ENCODE measurements at regions not wholly inside any gene's neighbourhood (a gene's known extent, or its start where the extent isn't known, plus 50 kb on each side); places are given as distances from the start of the nearest gene placed in this dataset.
A peak's percentile ranks its signal among the peaks of the same experiment; 100 is the strongest.

GRCh38 chr7:117972606-117973005 is 99.4 kb upstream of the CTTNBP2 start:
- no peak for DNase-seq (ENCODE audit: low spot score)

DNA sequence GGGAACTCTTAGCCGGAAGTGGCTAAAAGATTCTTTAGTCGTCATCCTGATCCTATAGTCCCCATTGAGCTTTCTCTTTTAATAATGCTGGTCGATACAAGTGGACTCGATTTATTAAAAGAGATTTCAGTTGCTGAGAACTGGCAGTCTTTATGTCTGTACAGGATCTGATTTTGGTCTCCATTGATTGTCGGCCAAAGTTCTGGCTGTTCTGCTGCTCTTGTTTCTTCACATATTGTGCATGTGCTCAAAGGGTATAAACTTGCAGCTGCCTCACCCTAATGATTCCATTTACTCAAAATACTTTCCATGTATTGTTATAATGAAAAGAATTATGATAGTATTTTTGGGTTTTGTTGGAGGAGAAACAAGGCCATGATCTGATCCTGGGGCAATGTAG is 100.7 kb upstream of the CTTNBP2 start:
- no peak for DNase-seq (ENCODE audit: low spot score)

DNA sequence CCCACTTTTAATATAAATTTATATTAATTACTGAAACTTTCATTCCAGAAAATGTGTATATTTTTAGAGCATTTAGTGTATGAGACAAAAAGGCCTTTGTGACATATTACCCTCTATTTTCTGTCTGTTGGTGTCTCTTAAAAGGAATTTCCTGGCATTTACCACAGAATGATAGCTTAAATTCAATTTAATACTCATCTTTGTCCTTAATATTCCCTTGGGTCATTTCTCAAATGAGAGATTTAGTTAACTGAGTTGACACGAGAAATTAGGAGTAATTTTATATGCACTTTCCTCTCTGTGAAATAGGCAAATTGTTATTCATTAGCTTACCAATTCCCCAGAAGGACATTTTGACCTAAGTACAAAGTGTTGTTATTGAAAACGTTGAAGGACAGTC is 101.7 kb upstream of the CTTNBP2 start:
- no peak for DNase-seq (ENCODE audit: low spot score)

GRCh38 chr7:117975476-117975875 is 102.2 kb upstream of the CTTNBP2 start:
- DNase-seq (ENCODE audit: low spot score): no peak

DNA sequence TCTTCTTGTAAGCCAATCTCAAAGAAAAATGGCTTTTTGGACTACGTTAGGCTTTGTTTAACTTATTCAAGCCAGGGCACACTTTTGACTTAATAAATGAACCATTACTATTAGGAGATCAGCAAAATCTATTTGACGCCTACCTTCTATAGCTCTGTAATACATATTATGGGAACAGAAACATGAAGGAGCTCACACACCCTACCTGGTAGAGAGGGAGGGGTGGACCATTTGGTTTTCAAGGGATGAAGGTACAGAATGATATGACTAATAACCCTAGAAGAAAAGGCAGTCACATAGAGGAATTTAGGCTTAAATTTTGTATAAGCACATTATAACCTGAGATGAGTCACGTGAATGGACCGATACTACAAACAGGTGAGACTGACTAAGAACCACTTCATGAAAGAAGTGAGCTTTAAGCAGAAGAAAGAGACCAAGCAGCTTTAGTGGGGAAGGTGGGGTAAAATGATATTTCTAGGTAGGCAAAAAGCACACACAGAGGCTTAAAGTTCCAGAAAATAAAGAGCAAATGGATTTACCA is 106.8 kb upstream of the CTTNBP2 start:
- no peak for DNase-seq (ENCODE audit: low spot score)

DNA sequence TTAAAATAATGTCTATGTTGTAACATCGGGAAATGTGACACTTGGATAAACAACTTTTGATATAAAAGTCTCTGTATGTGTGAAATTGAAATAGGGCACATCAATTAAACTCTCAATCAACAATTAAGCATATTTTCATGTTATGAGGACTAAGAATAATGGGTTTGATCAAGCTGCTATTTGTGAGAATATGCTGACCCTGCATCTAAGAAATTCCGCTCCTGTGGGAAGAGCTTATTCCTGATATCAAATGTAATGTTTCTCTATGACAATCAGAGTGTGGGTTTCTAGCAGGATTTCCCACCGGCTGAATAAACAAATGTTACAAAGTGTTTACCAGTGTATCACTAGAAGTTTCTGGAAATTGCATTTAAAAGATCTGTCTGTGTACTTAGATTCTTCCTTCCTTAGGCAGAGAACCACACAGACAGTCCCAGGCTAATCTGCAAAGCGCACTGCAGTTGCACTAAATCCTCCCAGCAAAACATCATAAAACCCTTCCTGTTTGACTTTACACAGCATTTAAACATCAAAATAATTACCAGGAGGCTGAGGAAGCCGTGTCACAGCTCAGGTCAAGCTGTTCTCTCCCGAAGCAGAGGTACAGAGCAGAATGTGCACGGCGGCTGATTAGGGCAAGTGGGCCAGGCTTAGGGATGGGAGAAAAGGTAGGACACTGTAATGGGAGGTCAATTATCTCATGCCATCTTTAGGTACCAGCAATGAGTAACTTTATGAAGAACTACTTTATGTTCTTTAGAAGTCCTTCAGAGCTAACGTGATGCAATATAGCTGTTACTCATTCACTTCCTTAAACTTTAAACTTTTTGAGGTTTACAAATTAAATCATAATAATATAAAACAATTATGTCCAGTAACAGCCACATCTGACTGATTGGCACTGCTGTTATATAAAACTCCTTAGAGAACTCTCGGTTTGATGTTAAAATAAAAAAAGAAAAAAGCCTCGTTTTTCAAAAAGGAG is 109.1 kb upstream of the CTTNBP2 start:
- no peak for DNase-seq (ENCODE audit: low spot score)

DNA sequence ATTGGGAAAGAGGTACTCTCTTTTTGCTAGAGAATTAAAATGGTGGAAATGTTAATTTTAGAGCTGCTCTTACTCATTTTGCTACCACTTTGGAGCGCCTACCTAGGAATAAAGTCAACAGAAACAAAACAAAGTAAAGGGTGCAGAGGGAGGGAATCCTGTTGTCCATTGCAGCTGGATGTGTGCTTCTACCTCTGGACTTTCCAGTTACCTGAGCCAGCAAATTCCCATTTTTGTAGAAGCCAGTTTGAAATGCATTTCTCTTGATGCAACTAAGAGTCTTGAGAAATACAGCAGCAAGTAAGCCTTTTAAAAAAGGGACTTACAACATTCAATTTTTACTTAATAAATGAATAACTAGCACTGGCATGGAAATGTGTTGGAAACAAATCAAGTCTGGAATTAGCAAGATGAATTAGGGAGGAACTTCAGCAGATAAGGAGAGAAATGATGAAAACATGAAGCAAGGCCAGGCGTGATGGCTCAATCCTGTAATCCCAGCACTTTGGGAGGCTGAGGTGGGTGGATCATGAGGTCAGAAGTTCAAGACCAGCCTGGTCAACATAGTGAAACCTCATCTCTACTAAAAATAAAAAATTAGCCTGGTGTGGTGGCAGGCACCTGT is 113.5 kb upstream of the CTTNBP2 start:
- no peak for DNase-seq (ENCODE audit: low spot score)

- no peak for DNase-seq (ENCODE audit: low spot score)
These were observed 117.6 kb upstream of the CTTNBP2 start for GRCh38 chr7:117990834-117991233.

- no peak for DNase-seq (ENCODE audit: low spot score)
These were observed 119.6 kb upstream of the CTTNBP2 start for GRCh38 chr7:117992635-117993376.

DNA sequence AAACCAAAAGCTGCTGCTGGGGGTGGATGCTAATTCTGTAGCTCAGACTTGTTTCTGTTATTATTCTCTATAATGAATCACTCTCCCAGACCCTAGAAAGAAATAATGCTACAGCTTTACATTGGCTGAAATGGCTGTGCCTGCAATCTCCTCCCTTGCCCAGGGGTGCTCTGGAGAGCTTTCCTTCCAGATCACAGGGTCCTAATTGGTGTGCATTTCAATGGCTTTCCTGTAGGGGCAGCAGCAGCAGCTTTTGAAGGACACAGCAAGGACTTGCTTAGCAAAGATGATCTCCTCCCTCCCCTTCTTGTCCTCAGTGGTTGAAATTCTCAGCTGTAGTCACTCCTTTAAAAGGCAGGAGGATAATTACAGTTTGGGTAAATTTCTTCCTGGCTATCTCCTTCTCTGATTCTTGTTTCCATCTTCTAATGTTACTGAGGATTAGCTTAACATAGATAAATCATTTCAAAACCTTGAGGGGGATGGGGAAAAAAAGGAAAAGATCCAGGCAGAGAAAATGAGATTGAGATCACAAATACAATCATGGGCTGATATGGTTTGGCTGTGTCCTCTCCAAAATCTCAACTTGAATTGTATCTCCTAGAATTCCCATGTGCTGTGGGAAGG is 120.2 kb upstream of the CTTNBP2 start:
- DNase-seq (ENCODE audit: low spot score): peak; percentile 43

- no peak for DNase-seq (ENCODE audit: low spot score)
These were observed 122.8 kb upstream of the CTTNBP2 start for GRCh38 chr7:117995850-117996650.

- no peak for DNase-seq (ENCODE audit: low spot score)
These were observed 124.9 kb upstream of the CTTNBP2 start for GRCh38 chr7:117997862-117998825.

DNA sequence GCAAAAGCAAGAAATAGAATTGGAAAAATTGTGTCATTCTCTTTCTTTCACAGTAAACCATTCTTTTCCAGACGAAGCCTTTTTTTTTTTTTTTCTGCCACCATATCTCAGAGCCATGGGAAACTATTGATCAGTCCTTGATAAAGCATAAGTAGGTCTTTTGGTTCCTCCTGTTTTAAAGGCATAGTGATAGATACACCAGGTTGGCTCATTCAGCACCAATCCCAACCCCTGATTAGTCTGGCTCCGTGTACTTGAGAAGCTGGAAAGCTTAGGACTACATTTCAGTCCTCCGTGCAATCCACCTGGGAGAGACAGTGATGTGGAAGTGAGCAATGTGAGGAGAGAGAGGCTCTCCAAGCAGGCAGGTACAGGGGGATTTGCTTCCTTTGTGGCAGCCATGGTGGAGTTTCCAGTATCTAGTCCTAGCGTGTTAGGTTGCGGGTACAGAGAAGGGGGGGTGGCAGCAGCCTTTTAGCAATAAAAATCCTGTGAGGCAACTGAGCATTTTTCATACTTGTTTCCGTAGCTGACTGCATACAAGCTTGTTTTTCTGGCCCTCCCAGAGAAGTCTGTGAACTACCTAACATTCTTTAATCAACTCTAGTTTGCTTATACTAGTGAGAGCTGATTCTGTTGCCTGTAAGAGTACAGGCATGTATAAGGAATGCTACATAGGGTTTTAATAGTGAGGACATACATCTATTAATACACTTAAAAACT is 127.4 kb upstream of the CTTNBP2 start:
- DNase-seq (ENCODE audit: low spot score): no peak

GRCh38 chr7:118003476-118003875 is 130.2 kb upstream of the CTTNBP2 start:
- DNase-seq (ENCODE audit: low spot score): no peak

DNA sequence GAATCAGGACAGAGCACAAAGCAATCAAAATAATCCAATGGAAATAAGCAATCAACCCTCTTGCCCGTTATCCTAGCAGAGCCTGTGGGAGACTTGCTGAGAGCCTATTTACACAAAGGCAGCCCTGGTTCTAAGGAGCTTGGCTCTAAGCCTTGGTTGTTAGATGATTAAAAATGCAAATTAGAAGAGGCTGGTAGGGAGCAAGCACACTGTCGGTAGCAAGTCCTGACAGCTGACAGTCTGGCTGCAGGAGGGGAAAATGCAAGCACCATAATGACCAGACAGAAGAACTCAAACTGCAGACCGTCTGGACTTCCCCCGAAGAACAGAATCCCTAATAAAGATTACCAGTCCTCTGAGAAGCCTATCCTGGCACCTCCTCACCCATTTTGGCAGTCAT is 131.8 kb upstream of the CTTNBP2 start:
- no peak for DNase-seq (ENCODE audit: low spot score)

DNA sequence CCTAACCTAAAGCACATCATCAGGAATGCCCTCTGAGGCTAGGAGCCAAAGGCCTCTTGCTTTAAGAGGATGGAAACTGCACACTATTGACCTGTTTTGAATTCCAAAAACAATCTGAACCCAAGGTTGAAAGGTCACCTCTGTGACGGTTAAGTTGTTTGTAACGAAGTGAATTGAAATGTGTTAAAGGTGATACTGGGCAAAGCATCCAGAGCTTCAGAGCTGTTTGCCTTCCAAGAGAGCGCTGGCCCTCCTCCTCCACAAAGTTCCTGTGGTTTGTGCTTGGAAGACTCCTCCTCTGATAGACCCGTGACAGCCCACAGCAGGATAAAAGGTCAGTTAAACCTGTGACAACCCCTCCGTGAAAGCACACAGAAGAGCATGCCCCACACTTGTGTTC is 133.7 kb upstream of the CTTNBP2 start:
- DNase-seq (ENCODE audit: low spot score): no peak

- no peak for DNase-seq (ENCODE audit: low spot score)
These were observed 136.2 kb upstream of the CTTNBP2 start for GRCh38 chr7:118009419-118009818.

DNA sequence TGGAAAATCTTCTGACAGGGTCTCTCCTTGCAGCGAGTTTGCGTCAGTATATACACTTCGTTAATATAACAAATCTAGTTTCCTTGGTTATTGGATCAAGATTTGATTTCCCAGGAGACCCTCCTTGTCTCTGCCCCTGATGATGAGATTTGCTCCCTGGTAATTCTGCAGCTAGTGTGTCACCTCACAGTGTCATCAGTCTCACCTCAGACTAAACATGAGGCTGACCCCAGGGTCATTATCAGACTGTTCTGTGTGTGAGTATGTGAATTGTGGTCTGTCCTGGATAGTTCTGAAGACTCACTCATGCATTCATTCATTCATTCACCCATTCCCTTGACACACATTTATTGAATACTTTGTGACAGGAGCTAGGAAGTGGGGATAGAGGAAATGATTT is 138.4 kb upstream of the CTTNBP2 start:
- no peak for DNase-seq (ENCODE audit: low spot score)

Data from SK-N-DZ (cell line).